ENCODE measurements at regions not wholly inside any gene's neighbourhood (a gene's known extent, or its start where the extent isn't known, plus 50 kb on each side); places are given as distances from the start of the nearest gene placed in this dataset.
"Not testable (repeated sequence)": the region's sequence is repeated elsewhere in the genome, so short reads cannot be mapped to it uniquely, and the experiment has no call there.

GRCh38 chr1:182301467-182302198 is 90.0 kb downstream of the GLUL start:
- H3K27me3 Mint-ChIP-seq: peaks cover 7% of the 10 kb centered on the region
- H3K27ac Mint-ChIP-seq: no peak overlapping the region
- no peaks in the 10 kb centered on the region for H3K36me3 Mint-ChIP-seq
- H3K4me1 Mint-ChIP-seq: peaks cover 0 to 6% (median 3%) of the 10 kb centered on the region in 3 donors
- H3K9me3 Mint-ChIP-seq: peaks cover 0 to 4% (median 3%) of the 10 kb centered on the region in 3 donors
- H3K4me3 Mint-ChIP-seq: no peak overlapping the region

- H3K36me3 Mint-ChIP-seq: no peaks in the 10 kb centered on the region
- no peak overlapping the region for H3K27ac Mint-ChIP-seq
- H3K4me3 Mint-ChIP-seq: no peak overlapping the region
- H3K9me3 Mint-ChIP-seq: peaks cover 0 to 4% (median 3%) of the 10 kb centered on the region in 3 donors
- H3K4me1 Mint-ChIP-seq: peaks cover 0 to 7% (median 3%) of the 10 kb centered on the region in 3 donors
- H3K27me3 Mint-ChIP-seq: peaks cover 7% of the 10 kb centered on the region
These were observed 90.6 kb downstream of the GLUL start for GRCh38 chr1:182301026-182301436.

- no peaks in the 10 kb centered on the region for H3K9me3 Mint-ChIP-seq
- H3K27ac Mint-ChIP-seq: no peak overlapping the region
- peaks cover 0 to 9% (median 3%) of the 10 kb centered on the region in 3 donors for H3K4me1 Mint-ChIP-seq
- no peaks in the 10 kb centered on the region for H3K36me3 Mint-ChIP-seq
- H3K27me3 Mint-ChIP-seq: peaks cover 9% of the 10 kb centered on the region
- no peak overlapping the region for H3K4me3 Mint-ChIP-seq
These were observed 91.6 kb downstream of the GLUL start for GRCh38 chr1:182299728-182300616.

GRCh38 chr1:182299054-182299727 is 92.4 kb downstream of the GLUL start:
- not testable (repeated sequence) for H3K27me3 Mint-ChIP-seq, H3K9me3 Mint-ChIP-seq, H3K36me3 Mint-ChIP-seq, H3K27ac Mint-ChIP-seq, H3K4me1 Mint-ChIP-seq, H3K4me3 Mint-ChIP-seq

- Mint-ChIP-seq H3K4me1 (peaks cover 0 to 3% (median 0%) of the 10 kb centered on the region in 3 donors), H3K27ac (no peak overlapping the region), H3K9me3 (peaks cover 0 to 1% (median 0%) of the 10 kb centered on the region in 3 donors), H3K27me3 (peaks cover 9% of the 10 kb centered on the region), H3K36me3 (no peaks in the 10 kb centered on the region), H3K4me3 (no peak overlapping the region)
These were observed 94.3 kb downstream of the GLUL start for GRCh38 chr1:182297335-182297734.

GRCh38 chr1:182295697-182296096 is 95.9 kb downstream of the GLUL start:
- H3K27ac Mint-ChIP-seq: peak overlapping the region in 1 of 3 donors; percentile 19

GRCh38 chr1:182293119-182293589 is 98.4 kb downstream of the GLUL start:
- H3K27me3 Mint-ChIP-seq: peaks cover 5% of the 10 kb centered on the region
- H3K9me3 Mint-ChIP-seq: peaks cover 0 to 1% (median 0%) of the 10 kb centered on the region in 3 donors
- H3K4me3 Mint-ChIP-seq: no peak overlapping the region
- H3K36me3 Mint-ChIP-seq: no peaks in the 10 kb centered on the region
- H3K4me1 Mint-ChIP-seq: peaks cover 0 to 3% (median 0%) of the 10 kb centered on the region in 3 donors
- H3K27ac Mint-ChIP-seq: no peak overlapping the region

More at GRCh38 chr1:182295697-182296096, 95.9 kb downstream of the GLUL start:
- H3K36me3 Mint-ChIP-seq: no peaks in the 10 kb centered on the region
- H3K27me3 Mint-ChIP-seq: peaks cover 9% of the 10 kb centered on the region
- peaks cover 0 to 3% (median 0%) of the 10 kb centered on the region in 3 donors for H3K4me1 Mint-ChIP-seq
- H3K9me3 Mint-ChIP-seq: peaks cover 0 to 1% (median 0%) of the 10 kb centered on the region in 3 donors
- no peak overlapping the region for H3K4me3 Mint-ChIP-seq

- H3K4me1 Mint-ChIP-seq: peaks cover 0 to 4% (median 0%) of the 10 kb centered on the region in 3 donors
- H3K27me3 Mint-ChIP-seq: peaks cover 2% of the 10 kb centered on the region
- H3K27ac Mint-ChIP-seq: no peak overlapping the region
- no peak overlapping the region for H3K4me3 Mint-ChIP-seq
- H3K36me3 Mint-ChIP-seq: no peaks in the 10 kb centered on the region
- peaks cover 0 to 1% (median 0%) of the 10 kb centered on the region in 3 donors for H3K9me3 Mint-ChIP-seq
These were observed 99.3 kb downstream of the GLUL start for GRCh38 chr1:182292193-182292741.

- H3K27ac Mint-ChIP-seq: no peak overlapping the region
These were observed 99.9 kb downstream of the GLUL start for GRCh38 chr1:182291584-182292192.

GRCh38 chr1:182288749-182289604 is 102.6 kb downstream of the GLUL start:
- Mint-ChIP-seq H3K4me3 (no peak overlapping the region), H3K36me3 (no peaks in the 10 kb centered on the region), H3K4me1 (peaks cover 0 to 1% (median 0%) of the 10 kb centered on the region in 3 donors), H3K27ac (no peak overlapping the region), H3K27me3 (peaks cover 1% of the 10 kb centered on the region), H3K9me3 (no peaks in the 10 kb centered on the region)

More at GRCh38 chr1:182291584-182292192, 99.9 kb downstream of the GLUL start:
- Mint-ChIP-seq H3K4me1 (peaks cover 0 to 4% (median 0%) of the 10 kb centered on the region in 3 donors), H3K36me3 (no peaks in the 10 kb centered on the region), H3K27me3 (peaks cover 2% of the 10 kb centered on the region), H3K9me3 (peaks cover 0 to 1% (median 0%) of the 10 kb centered on the region in 3 donors), H3K4me3 (no peak overlapping the region)

- Mint-ChIP-seq H3K27ac (no peak overlapping the region), H3K27me3 (peaks cover 2% of the 10 kb centered on the region), H3K36me3 (no peaks in the 10 kb centered on the region), H3K9me3 (peaks cover 0 to 1% (median 0%) of the 10 kb centered on the region in 3 donors), H3K4me3 (no peak overlapping the region), H3K4me1 (peaks cover 0 to 1% (median 0%) of the 10 kb centered on the region in 3 donors)
These were observed 104.8 kb downstream of the GLUL start for GRCh38 chr1:182286761-182287160.

- no peak overlapping the region for H3K27ac Mint-ChIP-seq
- H3K9me3 Mint-ChIP-seq: peaks cover 0 to 1% (median 0%) of the 10 kb centered on the region in 3 donors
- peaks cover 2% of the 10 kb centered on the region for H3K27me3 Mint-ChIP-seq
- no peak overlapping the region for H3K4me3 Mint-ChIP-seq
- H3K36me3 Mint-ChIP-seq: no peaks in the 10 kb centered on the region
- peaks cover 0 to 1% (median 0%) of the 10 kb centered on the region in 3 donors for H3K4me1 Mint-ChIP-seq
These were observed 107.6 kb downstream of the GLUL start for GRCh38 chr1:182283746-182284544.

- Mint-ChIP-seq H3K9me3 (peaks cover 0 to 1% (median 0%) of the 10 kb centered on the region in 3 donors), H3K36me3 (no peaks in the 10 kb centered on the region), H3K4me1 (no peaks in the 10 kb centered on the region), H3K27ac (no peak overlapping the region), H3K4me3 (no peak overlapping the region), H3K27me3 (peaks cover 2% of the 10 kb centered on the region)
These were observed 110.0 kb downstream of the GLUL start for GRCh38 chr1:182281541-182281940.

All from IgD-negative memory B cell (primary cell).